ENCODE measurements at regions not wholly inside any gene's neighbourhood (a gene's known extent, or its start where the extent isn't known, plus 50 kb on each side); places are given as distances from the start of the nearest gene placed in this dataset.

DNA sequence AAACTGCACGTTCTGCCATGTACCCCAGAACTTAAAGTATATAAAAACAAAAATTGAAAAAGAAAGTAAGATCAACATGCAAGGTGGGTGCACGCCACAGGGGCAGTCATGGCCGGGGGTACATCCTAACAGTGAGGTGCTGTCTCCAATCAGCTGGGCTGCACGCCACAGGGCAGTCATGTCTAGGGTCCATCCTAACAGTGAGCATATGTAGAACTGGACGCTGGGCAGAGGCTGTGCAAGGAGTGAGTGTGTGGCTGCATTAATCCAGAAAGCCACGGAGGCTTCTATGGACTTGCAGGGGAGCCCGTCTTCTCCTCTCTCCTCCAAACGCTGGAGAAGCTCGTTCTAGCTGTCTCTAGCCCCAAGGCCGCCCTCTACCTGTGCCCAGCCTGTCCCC is 1105.0 kb downstream of the BRD1 start:
- TF ChIP-seq CTCF (IDR thresholded peaks at IDR 0.05) (no peak), EZH2 (IDR thresholded peaks at IDR 0.05; ENCODE audit: borderline replicate concordance, insufficient read depth, low read depth, low read length, poor library complexity, severe bottlenecking) (no peak)
